Cardiac muscle cell (in vitro differentiated cells and primary cell): ENCODE measurements at regions not wholly inside any gene's neighbourhood (a gene's known extent, or its start where the extent isn't known, plus 50 kb on each side); places are given as distances from the start of the nearest gene placed in this dataset.

ENCODE experiments used
- DNase-seq, 2 donors: peaks; one replicate each; pipeline versions ENCODE4 v3.0.0 to v3.0.0-alpha.2; 2010 to 2017; ENCODE audit warnings: low read depth in 1 of 2, low spot score in 1 of 2
- H3K27ac ChIP-seq: fragments of 200-600 bp; sonication (generic); 2 replicates; pipeline ENCODE4 v1.5.1; 2016
- H3K27me3 ChIP-seq: fragments of 200-600 bp; sonication (generic); 2 replicates; pipeline ENCODE4 v1.6.0; 2016; ENCODE audit warnings: control low read depth
- H3K36me3 ChIP-seq: fragments of 200-600 bp; sonication (generic); 2 replicates; pipeline ENCODE4 v1.5.1; 2016; ENCODE audit warnings: control low read depth
- H3K4me1 ChIP-seq: fragments of 200-600 bp; sonication (generic); 2 replicates; pipeline ENCODE4 v1.8.1; 2017; ENCODE audit warnings: low read depth, mild to moderate bottlenecking, mixed run types
- H3K4me3 ChIP-seq: fragments of 200-600 bp; sonication (generic); 2 replicates; pipeline ENCODE4 v1.5.1; 2016; ENCODE audit warnings: mild to moderate bottlenecking
- H3K9me3 ChIP-seq: fragments of 200-600 bp; sonication (generic); 2 replicates; pipeline ENCODE4 v1.5.1; 2017; ENCODE audit warnings: low read depth, mild to moderate bottlenecking, control low read depth
- TF ChIP-seq, protein P1 (sequence below): IDR thresholded peaks from 2 replicates; pipeline ENCODE4 v1.5.1; 2012; ENCODE audit warnings: low read depth, mild to moderate bottlenecking, low read length

DNA sequence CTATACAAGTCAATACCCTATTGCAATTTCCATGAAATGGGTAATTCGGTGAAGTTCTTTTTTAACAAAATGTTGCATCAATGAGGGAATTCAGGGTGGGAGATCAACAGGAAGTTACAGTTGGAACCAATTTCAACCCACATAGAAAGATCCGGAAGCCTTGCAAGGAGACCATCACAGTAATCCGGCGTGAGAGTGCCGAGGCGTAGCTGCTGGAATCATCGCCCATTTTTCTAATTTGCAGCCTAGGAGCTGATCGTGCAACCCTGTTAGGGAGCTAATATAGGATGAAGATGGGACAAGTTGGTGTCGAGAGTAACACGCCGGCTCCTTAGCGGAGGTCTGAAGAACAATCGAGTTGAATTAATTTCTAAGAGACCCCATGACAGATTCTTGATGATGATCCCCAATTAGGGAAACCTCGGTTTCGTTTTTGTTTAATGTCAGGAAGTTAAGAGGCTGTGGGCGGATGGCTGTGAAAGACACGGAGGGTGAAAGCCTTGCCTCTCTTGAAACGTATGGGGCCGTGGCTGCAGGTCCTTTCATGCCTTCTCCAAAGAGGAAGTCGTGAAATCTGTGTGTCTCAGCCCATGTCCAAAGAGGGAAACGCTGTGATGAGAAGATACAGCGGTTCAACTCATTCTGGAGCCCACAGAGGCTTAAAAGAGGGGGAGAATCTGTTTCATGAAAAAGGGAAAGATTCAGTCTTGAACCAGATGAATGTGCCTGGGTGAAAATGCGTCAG lies 51.2 kb upstream of the CARD11 start:
- Histone ChIP-seq H3K27ac (no peak overlapping the region), H3K36me3 (no peaks in the 10 kb centered on the region), H3K4me1 (no peaks in the 10 kb centered on the region), H3K9me3 (no peaks in the 10 kb centered on the region), H3K4me3 (no peak overlapping the region), H3K27me3 (no peaks in the 10 kb centered on the region)
- TF ChIP-seq, protein P1, sequence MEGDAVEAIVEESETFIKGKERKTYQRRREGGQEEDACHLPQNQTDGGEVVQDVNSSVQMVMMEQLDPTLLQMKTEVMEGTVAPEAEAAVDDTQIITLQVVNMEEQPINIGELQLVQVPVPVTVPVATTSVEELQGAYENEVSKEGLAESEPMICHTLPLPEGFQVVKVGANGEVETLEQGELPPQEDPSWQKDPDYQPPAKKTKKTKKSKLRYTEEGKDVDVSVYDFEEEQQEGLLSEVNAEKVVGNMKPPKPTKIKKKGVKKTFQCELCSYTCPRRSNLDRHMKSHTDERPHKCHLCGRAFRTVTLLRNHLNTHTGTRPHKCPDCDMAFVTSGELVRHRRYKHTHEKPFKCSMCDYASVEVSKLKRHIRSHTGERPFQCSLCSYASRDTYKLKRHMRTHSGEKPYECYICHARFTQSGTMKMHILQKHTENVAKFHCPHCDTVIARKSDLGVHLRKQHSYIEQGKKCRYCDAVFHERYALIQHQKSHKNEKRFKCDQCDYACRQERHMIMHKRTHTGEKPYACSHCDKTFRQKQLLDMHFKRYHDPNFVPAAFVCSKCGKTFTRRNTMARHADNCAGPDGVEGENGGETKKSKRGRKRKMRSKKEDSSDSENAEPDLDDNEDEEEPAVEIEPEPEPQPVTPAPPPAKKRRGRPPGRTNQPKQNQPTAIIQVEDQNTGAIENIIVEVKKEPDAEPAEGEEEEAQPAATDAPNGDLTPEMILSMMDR: no peak
- no peak for DNase-seq

DNA sequence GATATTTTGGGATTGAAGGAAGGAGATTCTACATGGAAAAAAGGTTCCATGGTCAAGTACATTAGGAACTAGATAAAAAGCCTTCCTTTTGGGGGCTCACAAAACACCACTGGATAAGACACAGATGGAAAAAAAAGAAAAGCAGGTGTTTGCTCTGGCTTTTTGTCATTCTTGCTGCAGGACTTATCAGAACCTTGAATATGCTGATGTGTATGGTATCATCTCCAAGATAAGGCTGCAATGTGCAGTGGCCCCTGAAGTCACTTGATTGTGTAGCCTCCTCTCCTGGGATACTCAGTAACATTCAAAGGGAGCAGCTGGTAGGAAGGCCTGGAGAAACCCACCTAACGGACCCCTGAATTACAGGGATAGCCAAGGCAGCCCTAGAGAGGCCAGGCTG lies 54.1 kb upstream of the CARD11 start:
- H3K4me3 ChIP-seq: no peak overlapping the region
- no peaks in the 10 kb centered on the region for H3K9me3 ChIP-seq
- no peaks in the 10 kb centered on the region for H3K36me3 ChIP-seq
- DNase-seq: no peak
- no peaks in the 10 kb centered on the region for H3K4me1 ChIP-seq
- no peaks in the 10 kb centered on the region for H3K27me3 ChIP-seq
- TF ChIP-seq, protein P1: no peak
- no peak overlapping the region for H3K27ac ChIP-seq

- H3K9me3 ChIP-seq: no peaks in the 10 kb centered on the region
- H3K36me3 ChIP-seq: no peaks in the 10 kb centered on the region
- H3K27me3 ChIP-seq: no peaks in the 10 kb centered on the region
- TF ChIP-seq, protein P1: no peak
- H3K4me3 ChIP-seq: no peak overlapping the region
- no peak for DNase-seq
- no peak overlapping the region for H3K27ac ChIP-seq
- no peaks in the 10 kb centered on the region for H3K4me1 ChIP-seq
Measured at GRCh38 chr7:3102159-3102558, 58.5 kb upstream of the CARD11 start.

GRCh38 chr7:3103614-3104398 lies 60.1 kb upstream of the CARD11 start:
- Histone ChIP-seq H3K4me1 (no peaks in the 10 kb centered on the region), H3K27me3 (no peaks in the 10 kb centered on the region)
- TF ChIP-seq, protein P1: no peak

GRCh38 chr7:3105856-3106255 lies 62.2 kb upstream of the CARD11 start:
- Histone ChIP-seq H3K27ac (no peak overlapping the region), H3K36me3 (no peaks in the 10 kb centered on the region), H3K27me3 (no peaks in the 10 kb centered on the region), H3K4me3 (no peak overlapping the region), H3K9me3 (no peaks in the 10 kb centered on the region), H3K4me1 (no peaks in the 10 kb centered on the region)
- TF ChIP-seq, protein P1: no peak
- no peak for DNase-seq

More at GRCh38 chr7:3103614-3104398, 60.1 kb upstream of the CARD11 start:
- no peak for DNase-seq
- no peaks in the 10 kb centered on the region for H3K9me3 ChIP-seq
- H3K4me3 ChIP-seq: no peak overlapping the region
- no peaks in the 10 kb centered on the region for H3K36me3 ChIP-seq
- no peak overlapping the region for H3K27ac ChIP-seq
